T1000 (cell line): ENCODE measurements at regions not wholly inside any gene's neighbourhood (a gene's known extent, or its start where the extent isn't known, plus 50 kb on each side); places are given as distances from the start of the nearest gene placed in this dataset.

Source experiments
- DNase-seq: peaks from one replicate; lab custom pipeline; 2025; ENCODE audit warnings: mixed read lengths; lab: John Stamatoyannopoulos, UW

- DNase-seq = no peak
Measured at GRCh38 chr5:28190011-28190410, 1151.6 kb upstream of the CDH9 start.

GRCh38 chr5:28174691-28175090, 1136.3 kb upstream of the CDH9 start:
- DNase-seq = no peak

- DNase-seq = peak; percentile 7
Measured at GRCh38 chr5:28165096-28165495, 1126.7 kb upstream of the CDH9 start.

GRCh38 chr5:28164568-28164967, 1126.2 kb upstream of the CDH9 start:
- no peak for DNase-seq

- no peak for DNase-seq
Measured at GRCh38 chr5:28156981-28157380, 1118.6 kb upstream of the CDH9 start.

GRCh38 chr5:28143519-28143918, 1105.1 kb upstream of the CDH9 start:
- DNase-seq = no peak

- no peak for DNase-seq
Measured at GRCh38 chr5:28132151-28132550, 1093.8 kb upstream of the CDH9 start.

GRCh38 chr5:28117691-28118090, 1079.3 kb upstream of the CDH9 start:
- no peak for DNase-seq

- no peak for DNase-seq
Measured at GRCh38 chr5:28117273-28117672, 1078.9 kb upstream of the CDH9 start.

- DNase-seq = no peak
Measured at GRCh38 chr5:28110781-28111180, 1072.4 kb upstream of the CDH9 start.

GRCh38 chr5:28104080-28104479, 1065.7 kb upstream of the CDH9 start:
- no peak for DNase-seq

GRCh38 chr5:28084069-28084468, 1045.7 kb upstream of the CDH9 start:
- DNase-seq = no peak

- no peak for DNase-seq
Measured at GRCh38 chr5:28082610-28083009, 1044.2 kb upstream of the CDH9 start.

- no peak for DNase-seq
Measured at GRCh38 chr5:28077291-28078240, 1039.2 kb upstream of the CDH9 start.

GRCh38 chr5:28066856-28067255, 1028.5 kb upstream of the CDH9 start:
- DNase-seq = no peak

GRCh38 chr5:28065656-28066055, 1027.3 kb upstream of the CDH9 start:
- DNase-seq = no peak

GRCh38 chr5:28046596-28046995, 1008.2 kb upstream of the CDH9 start:
- no peak for DNase-seq

- no peak for DNase-seq
Measured at GRCh38 chr5:28027851-28028250, 989.5 kb upstream of the CDH9 start.

GRCh38 chr5:28017178-28017577, 978.8 kb upstream of the CDH9 start:
- no peak for DNase-seq

GRCh38 chr5:28014779-28015178, 976.4 kb upstream of the CDH9 start:
- no peak for DNase-seq

GRCh38 chr5:28012538-28012937, 974.2 kb upstream of the CDH9 start:
- DNase-seq = no peak

- DNase-seq = no peak
Measured at GRCh38 chr5:28009576-28009975, 971.2 kb upstream of the CDH9 start.

GRCh38 chr5:27996665-27997064, 958.3 kb upstream of the CDH9 start:
- no peak for DNase-seq

- DNase-seq = no peak
Measured at GRCh38 chr5:27995867-27996266, 957.5 kb upstream of the CDH9 start.
